ENCODE measurements at regions not wholly inside any gene's neighbourhood (a gene's known extent, or its start where the extent isn't known, plus 50 kb on each side); places are given as distances from the start of the nearest gene placed in this dataset.

- no peak for TF ChIP-seq CTCF (conservative IDR thresholded peaks at IDR 0.05)
- Histone ChIP-seq H3T11ph (ENCODE audit: low read length) (no peak overlapping the region), H2BK12ac (ENCODE audit: insufficient read length, low read depth, low read length) (no peak overlapping the region), H3K23me2 (ENCODE audit: insufficient read length, low read depth, low read length, poor library complexity, severe bottlenecking) (no peaks in the 10 kb centered on the region), H3K4me2 (ENCODE audit: insufficient read depth, insufficient read length, low read length) (no peak overlapping the region), H3K27me3 (ENCODE audit: insufficient read depth, low read length) (no peaks in the 10 kb centered on the region), H2BK5ac (ENCODE audit: insufficient read length, low read length) (no peak overlapping the region), H3K9ac (ENCODE audit: extremely low read depth, insufficient read length, low read length) (no peak overlapping the region), H4K91ac (ENCODE audit: insufficient read length, low read depth, low read length) (no peak overlapping the region), H4K5ac (ENCODE audit: insufficient read length, low read depth, low read length) (no peak overlapping the region), H3K79me2 (ENCODE audit: insufficient read depth, low read length) (no peaks in the 10 kb centered on the region), H3K79me1 (ENCODE audit: insufficient read depth, low read depth, low read length, poor library complexity, severe bottlenecking) (no peaks in the 10 kb centered on the region), H2AFZ (ENCODE audit: low read length) (no peak overlapping the region), H4K20me1 (ENCODE audit: control insufficient read depth, insufficient read depth, insufficient read length) (no peaks in the 10 kb centered on the region), H3K23ac (ENCODE audit: insufficient read length, low read depth, low read length) (no peak overlapping the region), H4K8ac (replicated peaks; ENCODE audit: insufficient read length, low read depth, low read length) (no peak overlapping the region), H3K4me1 (ENCODE audit: insufficient read depth, low read length) (no peaks in the 10 kb centered on the region), H2BK120ac (ENCODE audit: low read depth, low read length, poor library complexity, severe bottlenecking) (no peak overlapping the region), H3K18ac (ENCODE audit: insufficient read length, low read depth, low read length) (no peak overlapping the region), H3K27ac (ENCODE audit: insufficient read length, low read depth, low read length) (no peak overlapping the region), H3K9me3 (ENCODE audit: control insufficient read depth, low read depth, low read length) (no peaks in the 10 kb centered on the region), H2BK15ac (ENCODE audit: low read depth, low read length) (no peak overlapping the region), H3K4ac (ENCODE audit: low read depth, low read length) (no peak overlapping the region), H2AK5ac (ENCODE audit: insufficient read length, low read length) (no peak overlapping the region), H3K14ac (ENCODE audit: insufficient read depth, low read length) (no peak overlapping the region), H2BK20ac (ENCODE audit: low read depth, low read length, poor library complexity, severe bottlenecking) (no peak overlapping the region), H3K56ac (ENCODE audit: insufficient read length, low read depth, low read length) (no peak overlapping the region)
- H3K4me3 Mint-ChIP-seq, result no peak overlapping the region
- no peaks in the 10 kb centered on the region for H3K36me3 Mint-ChIP-seq (ENCODE audit: insufficient read depth in 1 of 3, low read depth in 3 of 3)
- peak overlapping the region in 1 of 3 experiments; percentile 79; a peak in 1 of 7 replicates for H3K27ac Mint-ChIP-seq
- DNase-seq, result no peak
- no CpG with 5 or more reads among the region's 2 CpGs for WGBS (ENCODE audit: extremely low coverage, insufficient read length, low lambda C conversion rate)
- no peaks in the 10 kb centered on the region for H3K4me1 Mint-ChIP-seq
- H3K9me3 Mint-ChIP-seq, result no peaks in the 10 kb centered on the region
- no peaks in the 10 kb centered on the region for H3K27me3 Mint-ChIP-seq (ENCODE audit: low read depth)
These were observed 318.3 kb upstream of the MTNR1B start for GRCh38 chr11:92651159-92651558.
